ENCODE measurements at regions not wholly inside any gene's neighbourhood (a gene's known extent, or its start where the extent isn't known, plus 50 kb on each side); places are given as distances from the start of the nearest gene placed in this dataset.

- Mint-ChIP-seq H3K27me3 (ENCODE audit: low read depth, poor library complexity) (no peaks in the 10 kb centered on the region), H3K36me3 (ENCODE audit: low read depth) (no peaks in the 10 kb centered on the region), H3K4me3 (no peak overlapping the region), H3K4me1 (peaks cover 6% of the 10 kb centered on the region), H3K9me3 (peaks cover 4% of the 10 kb centered on the region), H3K27ac (no peak overlapping the region)
- DNase-seq: no peak
- no peak for TF ChIP-seq CTCF (IDR thresholded peaks at IDR 0.05)
These were observed 278.3 kb upstream of the SP8 start for GRCh38 chr7:21064698-21065648.

- no peak for DNase-seq
- Mint-ChIP-seq H3K36me3 (ENCODE audit: low read depth) (no peaks in the 10 kb centered on the region), H3K4me1 (peaks cover 13% of the 10 kb centered on the region), H3K4me3 (no peak overlapping the region), H3K27ac (no peak overlapping the region), H3K27me3 (ENCODE audit: low read depth, poor library complexity) (no peaks in the 10 kb centered on the region), H3K9me3 (peaks cover 4% of the 10 kb centered on the region)
- TF ChIP-seq CTCF (IDR thresholded peaks at IDR 0.05): no peak
These were observed 279.5 kb upstream of the SP8 start for GRCh38 chr7:21066221-21066620.

- no peaks in the 10 kb centered on the region for H3K27me3 Mint-ChIP-seq (ENCODE audit: low read depth, poor library complexity)
- no peak overlapping the region for H3K4me3 Mint-ChIP-seq
- peaks cover 4% of the 10 kb centered on the region for H3K9me3 Mint-ChIP-seq
- DNase-seq: no peak
- H3K4me1 Mint-ChIP-seq: peaks cover 22% of the 10 kb centered on the region
- H3K36me3 Mint-ChIP-seq (ENCODE audit: low read depth): no peaks in the 10 kb centered on the region
- H3K27ac Mint-ChIP-seq: no peak overlapping the region
- no peak for TF ChIP-seq CTCF (IDR thresholded peaks at IDR 0.05)
These were observed 280.5 kb upstream of the SP8 start for GRCh38 chr7:21067216-21067615.

- H3K27ac Mint-ChIP-seq: no peak overlapping the region
- no peaks in the 10 kb centered on the region for H3K36me3 Mint-ChIP-seq (ENCODE audit: low read depth)
- peaks cover 31% of the 10 kb centered on the region for H3K4me1 Mint-ChIP-seq
- TF ChIP-seq CTCF (IDR thresholded peaks at IDR 0.05): no peak
- H3K4me3 Mint-ChIP-seq: no peak overlapping the region
- DNase-seq: no peak
- H3K9me3 Mint-ChIP-seq: no peaks in the 10 kb centered on the region
- no peaks in the 10 kb centered on the region for H3K27me3 Mint-ChIP-seq (ENCODE audit: low read depth, poor library complexity)
These were observed 283.9 kb upstream of the SP8 start for GRCh38 chr7:21070571-21071090.

- Mint-ChIP-seq H3K36me3 (ENCODE audit: low read depth) (no peaks in the 10 kb centered on the region), H3K4me3 (no peak overlapping the region), H3K9me3 (no peaks in the 10 kb centered on the region), H3K4me1 (peaks cover 43% of the 10 kb centered on the region), H3K27me3 (ENCODE audit: low read depth, poor library complexity) (no peaks in the 10 kb centered on the region), H3K27ac (no peak overlapping the region)
- no peak for DNase-seq
- no peak for TF ChIP-seq CTCF (IDR thresholded peaks at IDR 0.05)
These were observed 285.1 kb upstream of the SP8 start for GRCh38 chr7:21071561-21072501.
